ENCODE measurements at regions not wholly inside any gene's neighbourhood (a gene's known extent, or its start where the extent isn't known, plus 50 kb on each side); places are given as distances from the start of the nearest gene placed in this dataset.
"Not testable (repeated sequence)": the region's sequence is repeated elsewhere in the genome, so short reads cannot be mapped to it uniquely, and the experiment has no call there.

- not testable (repeated sequence) for DNase-seq (ENCODE audit: low read depth)
Measured at GRCh38 chr5:117304512-117305107, 730.0 kb upstream of the SEMA6A start.

DNA sequence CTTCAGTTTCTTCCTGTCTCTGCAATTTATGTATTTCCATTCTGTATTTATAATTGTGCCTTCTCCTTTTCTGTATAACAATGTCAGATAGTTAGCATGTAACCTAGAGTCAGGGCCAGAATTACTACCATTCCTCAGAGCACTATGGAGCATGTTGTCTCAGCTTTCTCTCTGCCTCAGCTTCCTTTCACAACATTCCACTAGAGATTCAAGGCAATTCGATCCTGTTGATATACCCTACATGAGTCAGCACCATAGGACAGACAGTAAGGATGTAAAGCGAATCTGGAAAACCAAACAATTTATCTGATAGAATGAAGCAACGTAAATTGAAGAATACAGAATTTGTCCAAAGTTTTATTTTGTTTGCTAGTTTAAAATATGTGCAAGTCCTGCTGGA lies 728.3 kb upstream of the SEMA6A start:
- DNase-seq (ENCODE audit: low read depth) = no peak

- DNase-seq (ENCODE audit: low read depth) = no peak
Measured at GRCh38 chr5:117302473-117302872, 727.9 kb upstream of the SEMA6A start.

DNA sequence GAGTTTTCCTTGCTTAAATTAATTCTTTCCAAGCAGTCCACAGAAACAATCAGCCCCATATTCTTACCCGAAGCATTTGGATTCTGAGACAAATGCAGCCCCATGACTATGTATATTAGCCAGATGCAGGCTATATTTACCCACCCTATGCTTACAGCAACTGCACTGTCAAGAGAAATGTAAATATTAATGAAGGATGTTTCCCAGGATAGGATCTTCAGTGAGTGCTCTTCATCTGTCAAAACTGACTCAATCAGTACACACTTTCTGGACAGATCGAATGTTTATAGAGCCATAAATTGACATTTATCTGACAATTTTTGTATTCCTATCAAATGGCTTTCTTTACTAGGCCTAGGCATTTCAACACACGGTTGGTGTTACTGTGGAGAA lies 725.3 kb upstream of the SEMA6A start:
- no peak for DNase-seq (ENCODE audit: low read depth)

DNA sequence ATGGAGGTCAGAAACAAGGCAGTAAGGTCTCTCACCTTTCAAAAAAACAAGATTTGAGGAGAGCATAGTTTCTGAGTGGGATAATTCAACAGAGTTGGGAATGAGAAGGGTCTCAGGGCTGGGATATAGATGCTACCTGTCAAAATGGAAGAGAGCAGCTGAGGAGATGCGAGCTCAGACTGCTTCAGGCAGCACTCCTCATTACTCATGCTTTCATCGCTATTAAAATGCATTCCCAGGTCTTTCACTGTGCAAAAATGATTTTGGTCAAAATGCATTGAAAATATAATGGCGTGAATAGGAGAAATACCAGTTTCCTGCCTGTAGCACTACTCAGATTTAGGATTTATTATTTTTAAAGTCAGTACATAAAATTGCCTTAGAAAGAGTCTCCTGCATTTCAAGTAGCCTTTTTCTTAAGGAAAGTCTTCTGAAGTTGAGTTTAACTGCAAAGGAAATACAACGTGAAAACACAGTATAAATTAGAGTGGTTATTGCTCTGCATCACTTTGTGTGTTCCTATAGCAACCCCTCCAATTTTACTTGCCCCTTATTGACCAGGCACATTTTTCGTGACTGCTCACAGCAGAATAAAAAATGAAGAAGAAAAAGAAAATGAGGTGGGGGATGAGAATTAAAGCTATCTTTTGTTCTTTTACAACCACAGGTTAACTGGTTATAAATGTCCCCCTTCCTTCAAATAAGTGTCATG lies 724.8 kb upstream of the SEMA6A start:
- no peak for DNase-seq (ENCODE audit: low read depth)

DNA sequence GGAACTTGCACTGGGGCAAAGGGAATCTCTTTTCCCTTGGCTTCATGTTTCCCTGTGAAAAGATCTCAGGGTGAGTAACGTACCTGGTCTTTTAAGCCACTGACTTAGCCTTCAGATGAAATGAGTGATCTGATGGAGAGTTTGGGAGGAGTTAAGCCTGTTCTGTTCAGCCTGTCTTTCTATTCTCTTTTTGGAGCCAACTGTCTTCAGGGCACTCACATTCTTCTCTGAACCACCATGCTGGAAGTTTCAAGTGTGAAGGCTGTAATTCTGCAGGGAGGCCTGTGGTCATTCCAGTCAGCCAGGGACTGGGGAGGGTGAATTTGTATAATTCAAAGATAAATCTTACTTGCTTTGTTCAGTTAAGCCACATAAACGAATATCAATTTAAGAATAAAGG lies 722.2 kb upstream of the SEMA6A start:
- no peak for DNase-seq (ENCODE audit: low read depth)

DNA sequence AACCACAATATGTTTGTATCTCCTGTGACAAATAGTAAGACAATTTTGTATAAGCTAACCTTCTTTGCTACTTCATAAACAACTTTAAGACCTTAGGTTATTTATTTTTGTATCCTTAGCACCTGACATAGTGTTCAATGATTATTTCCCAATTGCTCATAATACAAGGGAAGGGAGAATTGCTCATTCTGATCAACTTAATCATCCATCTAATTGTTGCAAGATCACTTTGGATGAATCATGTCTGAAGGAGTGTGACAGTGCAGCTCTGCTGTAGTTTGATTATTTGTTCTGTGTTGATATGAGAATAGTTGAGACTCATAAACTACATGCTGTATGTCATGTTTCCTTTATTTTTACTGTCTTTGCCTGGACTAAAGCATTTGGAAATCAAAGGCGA lies 721.3 kb upstream of the SEMA6A start:
- DNase-seq (ENCODE audit: low read depth) = no peak

- no peak for DNase-seq (ENCODE audit: low read depth)
Measured at GRCh38 chr5:117286813-117287212, 712.2 kb upstream of the SEMA6A start.

GRCh38 chr5:117271656-117272055 lies 697.0 kb upstream of the SEMA6A start:
- DNase-seq (ENCODE audit: low read depth) = no peak

DNA sequence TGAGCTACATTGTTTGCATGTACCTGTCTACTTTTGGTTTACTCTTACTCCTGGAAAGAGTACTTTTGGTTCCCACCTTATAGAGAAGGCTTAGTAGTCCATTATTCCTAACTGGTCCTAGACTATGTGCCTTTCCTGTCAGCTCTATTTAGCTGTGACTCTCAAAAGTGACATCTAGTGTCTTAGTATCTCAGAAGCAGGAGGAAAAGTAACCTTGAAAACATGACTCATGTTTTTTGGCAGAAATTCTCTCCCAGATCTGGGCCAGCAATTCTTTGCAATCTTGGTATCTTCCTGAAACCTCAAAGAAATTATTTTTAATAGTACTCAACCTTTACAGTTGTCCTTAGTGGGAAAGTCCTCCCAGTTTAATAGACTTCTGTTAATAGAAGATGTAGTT lies 691.7 kb upstream of the SEMA6A start:
- no peak for DNase-seq (ENCODE audit: low read depth)

- no peak for DNase-seq (ENCODE audit: low read depth)
Measured at GRCh38 chr5:117263231-117263630, 688.6 kb upstream of the SEMA6A start.

DNA sequence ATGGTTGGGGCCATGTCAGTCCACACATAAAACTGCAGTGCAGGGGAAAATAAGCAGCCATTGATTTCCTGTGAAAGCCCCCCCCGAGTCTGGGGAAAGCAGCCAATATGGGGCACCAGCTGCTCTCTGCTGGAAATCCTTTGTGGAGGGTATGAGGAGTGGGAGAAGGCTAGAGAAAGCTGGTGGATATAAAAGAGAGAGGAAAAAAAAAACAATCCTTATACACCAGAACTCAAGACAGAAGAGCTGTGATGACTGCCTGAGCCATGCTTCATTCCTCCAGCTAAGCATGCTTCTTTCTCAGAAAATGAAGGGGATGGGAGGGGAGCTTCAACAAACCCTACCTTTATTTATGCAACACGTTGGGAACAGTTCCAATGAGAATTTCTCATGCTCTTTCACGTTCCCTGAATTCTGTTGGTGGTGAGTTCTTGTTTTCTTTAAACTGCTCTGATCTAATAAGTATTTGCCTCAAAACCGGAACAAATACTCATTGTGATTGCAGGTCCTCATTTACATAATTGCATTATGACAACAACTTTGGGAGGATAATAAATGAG lies 688.0 kb upstream of the SEMA6A start:
- DNase-seq (ENCODE audit: low read depth) = no peak

DNA sequence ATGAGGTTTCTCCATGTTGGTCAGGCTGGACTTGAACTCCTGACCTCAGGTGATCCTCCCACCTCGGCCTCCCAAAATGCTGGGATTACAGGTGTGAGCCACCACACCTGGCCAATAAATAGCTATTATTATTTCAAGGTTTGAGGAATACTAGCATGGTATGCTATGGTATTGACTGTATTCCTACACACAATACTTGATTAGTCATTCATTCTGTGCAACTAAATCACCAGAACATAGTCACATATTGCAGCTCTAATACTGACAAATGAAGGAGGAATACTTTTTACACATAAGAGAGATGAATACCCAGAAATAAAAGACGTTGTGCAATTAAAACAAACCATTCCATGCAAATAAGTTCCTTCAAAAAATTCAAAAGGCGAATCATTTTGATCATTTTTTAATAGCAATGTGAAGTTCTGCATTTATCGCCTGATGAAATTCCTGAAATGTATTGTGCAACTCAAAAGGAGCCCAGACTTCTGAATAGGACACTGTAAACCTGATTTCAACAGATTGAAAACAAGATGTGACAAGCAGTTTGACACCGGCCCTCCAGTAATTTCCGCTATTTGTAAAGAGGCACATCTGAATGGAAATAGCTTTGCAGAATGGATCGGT lies 687.4 kb upstream of the SEMA6A start:
- no peak for DNase-seq (ENCODE audit: low read depth)

DNA sequence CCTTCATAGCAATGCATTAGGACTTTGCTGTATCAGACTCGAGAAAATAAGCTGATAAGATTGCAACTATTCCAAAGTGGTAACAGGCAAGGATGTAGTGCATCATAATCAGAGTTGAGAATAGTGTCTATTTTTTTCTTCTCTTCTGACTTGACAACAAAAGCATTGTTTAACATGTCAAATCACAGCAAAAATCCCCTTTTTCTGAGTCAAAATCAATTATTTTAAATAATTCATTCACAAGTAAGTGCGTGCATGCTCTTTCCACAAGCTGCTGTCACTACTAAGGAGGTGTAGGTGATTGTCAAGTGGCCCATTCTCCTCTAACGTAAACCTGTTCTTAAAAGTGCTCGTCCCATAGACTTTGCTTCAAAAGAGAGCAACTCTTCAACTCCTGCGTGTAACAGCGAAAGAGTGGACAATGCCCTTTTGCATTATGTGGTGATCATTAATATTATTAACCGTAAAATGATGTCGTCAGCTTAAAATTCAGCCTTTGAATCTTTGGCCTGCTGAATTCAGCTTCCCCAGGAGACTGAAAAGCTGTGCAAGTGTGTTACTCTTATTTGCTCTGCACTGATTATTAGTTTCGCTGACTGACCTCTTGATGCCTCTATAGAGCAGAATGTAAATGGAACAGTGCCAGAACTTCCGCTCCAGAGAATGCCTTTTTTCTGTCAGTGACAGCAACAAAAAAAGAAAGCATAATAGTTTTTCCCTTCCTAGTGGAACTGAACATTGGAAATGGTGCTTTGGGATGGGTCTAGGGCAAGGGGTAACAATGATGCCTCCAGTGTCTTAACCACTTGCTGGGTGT lies 680.8 kb upstream of the SEMA6A start:
- DNase-seq (ENCODE audit: low read depth) = no peak

- DNase-seq (ENCODE audit: low read depth) = no peak
Measured at GRCh38 chr5:117252566-117252965, 677.9 kb upstream of the SEMA6A start.

DNA sequence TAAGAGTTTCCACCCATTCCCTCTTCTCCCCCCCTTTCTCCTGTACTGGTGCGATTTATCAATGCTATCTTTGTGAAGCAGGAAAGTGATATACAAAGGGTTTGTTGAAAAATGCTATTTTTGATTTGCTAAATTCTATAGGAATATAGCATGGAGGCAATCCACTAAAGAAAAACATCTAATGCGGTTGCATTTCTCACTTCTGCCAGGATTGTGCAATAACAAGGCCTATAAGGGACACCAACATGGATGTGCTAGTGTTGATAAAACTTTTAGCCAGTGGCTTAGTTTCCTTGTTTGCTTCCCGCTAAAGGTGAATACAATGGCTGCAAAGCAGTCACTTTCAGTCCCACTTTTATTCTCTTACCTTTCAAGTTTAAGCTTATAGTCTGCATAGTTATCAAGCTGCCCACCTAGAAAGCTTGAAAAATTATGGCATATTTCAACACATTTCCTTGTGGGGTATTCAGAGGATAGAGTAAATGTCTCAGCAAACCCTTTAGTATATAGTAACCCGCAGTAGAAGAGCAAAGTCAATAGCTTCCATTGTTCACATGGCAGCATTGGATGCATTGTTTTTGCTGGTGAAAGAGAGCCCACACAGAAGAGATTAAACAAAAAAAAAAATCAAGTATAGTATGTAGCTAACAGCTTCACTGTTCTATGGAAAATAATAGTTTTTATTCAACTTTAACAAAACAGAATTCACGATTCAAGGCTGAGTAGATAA lies 674.6 kb upstream of the SEMA6A start:
- DNase-seq (ENCODE audit: low read depth) = no peak

DNA sequence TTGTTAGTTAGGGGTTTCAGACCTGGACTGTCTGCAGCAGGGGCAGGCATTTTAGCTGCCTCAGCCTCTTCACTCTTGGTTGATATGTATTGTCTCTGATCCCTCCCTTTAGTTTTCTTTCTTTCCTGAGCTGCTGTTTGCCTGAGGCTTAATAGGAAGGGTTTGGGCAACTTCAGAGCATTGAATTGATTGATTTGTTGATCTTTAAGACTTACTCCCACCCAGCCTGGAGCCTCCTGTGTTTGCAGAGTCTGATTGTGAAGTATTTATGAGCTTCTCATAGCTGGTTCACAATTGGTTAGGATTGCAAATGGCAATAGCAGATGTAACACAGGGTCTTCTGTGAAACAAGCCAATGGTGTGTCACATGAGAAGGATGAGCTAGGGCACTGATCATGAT lies 671.8 kb upstream of the SEMA6A start:
- DNase-seq (ENCODE audit: low read depth) = no peak

- DNase-seq (ENCODE audit: low read depth) = no peak
Measured at GRCh38 chr5:117245130-117245529, 670.5 kb upstream of the SEMA6A start.

GRCh38 chr5:117242028-117242427 lies 667.4 kb upstream of the SEMA6A start:
- DNase-seq (ENCODE audit: low read depth) = no peak

DNA sequence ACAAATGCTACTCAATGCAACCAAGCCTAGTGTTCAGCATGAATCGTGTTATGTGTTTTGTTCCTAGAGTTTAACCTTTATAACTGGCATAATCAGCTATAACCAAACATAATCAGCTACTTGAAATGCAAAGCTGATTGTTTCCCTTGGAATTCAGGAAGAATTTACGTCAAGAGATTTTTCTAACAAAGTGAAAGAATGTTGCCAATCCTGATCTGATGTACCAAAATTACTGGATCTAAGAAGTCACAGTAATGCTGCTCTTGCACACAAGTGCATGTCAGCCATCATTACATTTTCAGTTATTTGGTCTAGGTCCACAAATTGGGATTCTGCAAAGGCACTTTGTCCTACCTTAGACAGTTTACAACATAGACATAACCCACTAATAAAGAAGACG lies 662.3 kb upstream of the SEMA6A start:
- DNase-seq (ENCODE audit: low read depth) = no peak

DNA sequence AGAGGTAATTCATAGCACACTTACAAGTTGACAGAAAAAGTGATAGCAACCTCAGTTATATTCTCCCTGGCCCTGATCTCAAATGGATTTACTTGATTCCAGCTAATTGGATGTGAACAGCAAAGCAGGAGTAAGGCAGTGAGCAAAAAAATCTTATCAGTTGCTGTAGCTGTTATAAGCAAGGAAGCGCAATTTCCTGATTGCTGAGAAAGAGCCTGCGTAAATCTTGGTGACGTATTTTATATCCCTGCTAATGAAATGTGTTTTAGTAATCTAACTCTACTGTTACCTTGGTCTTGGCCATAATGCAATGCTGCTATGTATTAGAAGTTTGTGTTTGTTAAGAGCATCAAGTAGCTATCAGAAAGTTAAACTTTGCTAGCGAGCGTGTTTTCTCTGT lies 661.2 kb upstream of the SEMA6A start:
- DNase-seq (ENCODE audit: low read depth) = no peak

DNA sequence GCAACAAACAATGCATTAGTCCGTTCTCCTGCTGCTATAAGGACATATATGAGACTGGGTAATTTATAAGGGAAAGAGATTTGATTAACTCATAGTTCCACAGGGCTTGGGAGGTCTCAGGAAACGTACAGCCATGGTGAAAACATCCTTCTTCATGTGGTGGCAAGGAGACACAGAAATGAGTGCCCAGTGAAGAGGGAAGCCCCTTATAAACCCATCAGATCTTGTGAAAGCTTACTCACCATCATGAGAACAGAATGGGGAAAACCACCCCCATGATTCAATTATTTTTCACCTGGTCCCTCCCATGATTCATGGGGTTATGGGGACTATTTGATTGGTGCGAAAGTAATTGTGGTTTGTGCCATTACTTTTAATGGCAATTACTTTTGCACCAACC lies 655.8 kb upstream of the SEMA6A start:
- DNase-seq (ENCODE audit: low read depth) = no peak

Data from M059J (cell line).